Right lung (tissue), 2 donors: ENCODE measurements at regions not wholly inside any gene's neighbourhood (a gene's known extent, or its start where the extent isn't known, plus 50 kb on each side); places are given as distances from the start of the nearest gene placed in this dataset.
A peak's percentile ranks its signal among the peaks of the same experiment; 100 is the strongest.

Source experiments
- DNase-seq, 2 donors: peaks; one replicate each; pipeline ENCODE4 v3.0.0-alpha.2; 2013

DNA sequence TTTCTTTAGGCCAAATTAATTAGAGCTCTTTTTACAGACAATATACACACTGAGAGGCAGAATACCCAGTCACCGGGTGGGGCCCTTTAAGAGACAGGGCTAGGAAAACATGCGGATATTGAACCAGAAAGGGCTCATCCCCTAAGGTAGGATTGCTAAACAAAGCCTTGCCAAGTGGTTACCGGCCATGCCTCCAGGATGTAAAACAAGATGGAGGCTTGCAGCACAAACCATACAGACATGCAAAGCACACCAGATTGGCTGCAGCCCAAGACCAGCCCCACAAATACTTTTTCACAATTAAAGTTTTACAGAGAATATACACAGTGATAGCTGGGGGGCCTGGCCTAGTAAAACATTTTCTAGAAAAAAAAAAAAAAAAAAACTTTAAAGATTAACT lies 210.0 kb downstream of the KLHL4 start:
- no peak for DNase-seq

- no peak for DNase-seq
These were observed 210.4 kb downstream of the KLHL4 start for GRCh38 chrX:87728024-87728423.

- no peak for DNase-seq
These were observed 210.9 kb downstream of the KLHL4 start for GRCh38 chrX:87728459-87728858.

DNA sequence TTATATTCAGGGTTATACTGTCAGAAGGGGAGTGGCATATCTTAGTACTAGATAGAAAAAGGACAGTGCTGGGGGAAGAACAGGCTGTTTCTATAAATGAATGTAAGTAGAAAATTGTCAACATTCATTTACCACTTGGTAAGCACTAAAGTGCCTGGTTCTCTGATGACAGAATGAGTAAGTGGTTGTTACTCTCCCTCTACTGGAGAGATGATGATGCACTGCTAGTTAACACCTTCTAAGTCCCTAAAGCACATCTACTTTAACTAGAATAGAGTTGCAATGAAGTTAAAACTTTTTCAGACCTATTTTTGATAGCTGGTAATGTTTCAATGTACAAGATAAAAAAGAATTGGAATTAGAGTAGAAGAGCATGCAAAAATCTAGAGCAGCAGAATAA lies 214.5 kb downstream of the KLHL4 start:
- DNase-seq: no peak

GRCh38 chrX:87736576-87736975 lies 219.0 kb downstream of the KLHL4 start:
- DNase-seq: no peak

GRCh38 chrX:87744391-87744790 lies 226.8 kb downstream of the KLHL4 start:
- DNase-seq: no peak

DNA sequence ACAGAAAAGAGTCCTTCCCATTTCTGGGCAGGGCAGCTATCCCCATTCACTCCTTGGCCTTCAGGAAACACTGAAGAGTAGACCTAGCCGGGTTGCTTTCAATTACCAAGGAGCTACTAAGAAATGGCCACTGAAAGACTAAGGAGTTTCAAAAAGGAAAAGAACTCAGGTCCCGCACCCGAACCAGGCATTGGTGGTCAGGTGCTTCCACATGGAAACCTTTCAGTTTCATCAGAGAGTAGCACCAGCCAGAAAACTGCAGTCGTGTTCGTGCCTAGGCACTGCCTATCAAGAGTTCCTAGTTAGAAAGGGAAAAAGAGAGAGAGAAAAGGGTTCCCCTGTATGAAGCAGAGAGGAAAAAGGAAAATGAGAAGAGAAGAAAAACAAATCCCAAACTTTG lies 237.9 kb downstream of the KLHL4 start:
- DNase-seq: no peak

DNA sequence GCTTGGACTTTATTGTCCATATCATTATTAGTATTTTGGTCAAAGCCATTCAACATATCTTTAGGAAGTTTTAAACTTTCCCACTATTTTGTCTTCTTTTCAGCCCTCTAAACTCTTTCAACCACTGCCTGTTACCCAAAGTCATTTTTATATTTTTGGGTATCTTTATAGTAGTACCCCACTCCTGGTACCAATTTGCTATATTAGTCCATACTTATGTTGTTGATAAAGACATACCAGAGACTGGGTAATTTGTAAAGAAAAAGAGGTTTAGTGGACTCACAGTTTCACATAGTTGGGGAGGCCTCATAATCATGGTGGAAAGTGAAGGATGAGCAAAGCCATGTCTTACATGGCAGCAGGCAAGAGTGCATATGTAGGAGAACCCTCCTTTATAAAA lies 271.4 kb downstream of the KLHL4 start:
- no peak for DNase-seq

DNA sequence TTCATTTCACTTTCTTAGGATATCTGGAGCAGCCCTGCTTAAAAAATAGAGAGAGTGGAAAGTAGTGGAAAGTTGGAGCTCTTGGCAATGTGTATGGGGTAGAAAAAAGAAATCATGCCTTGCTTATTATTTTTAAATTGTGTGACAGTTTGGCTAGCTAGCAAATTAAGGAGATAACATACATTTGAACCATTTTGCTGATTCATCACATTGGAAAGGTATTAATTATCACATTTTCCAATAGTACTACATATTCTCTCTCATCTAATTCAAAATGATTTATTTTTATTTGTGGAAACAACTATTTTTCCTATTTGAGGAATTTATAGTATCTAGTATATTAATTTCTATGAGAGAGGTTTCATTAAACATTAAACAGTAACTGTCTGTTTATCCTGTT lies 280.4 kb downstream of the KLHL4 start:
- no peak for DNase-seq

GRCh38 chrX:87805829-87806490 lies 288.4 kb downstream of the KLHL4 start:
- DNase-seq: no peak

GRCh38 chrX:87808576-87809243 lies 291.1 kb downstream of the KLHL4 start:
- no peak for DNase-seq

- no peak for DNase-seq
These were observed 296.0 kb downstream of the KLHL4 start for GRCh38 chrX:87813566-87813965.

- no peak for DNase-seq
These were observed 329.4 kb downstream of the KLHL4 start for GRCh38 chrX:87846956-87847355.

- peak; percentile 3 to 4 for DNase-seq
These were observed 355.8 kb downstream of the KLHL4 start for GRCh38 chrX:87873347-87873941.

DNA sequence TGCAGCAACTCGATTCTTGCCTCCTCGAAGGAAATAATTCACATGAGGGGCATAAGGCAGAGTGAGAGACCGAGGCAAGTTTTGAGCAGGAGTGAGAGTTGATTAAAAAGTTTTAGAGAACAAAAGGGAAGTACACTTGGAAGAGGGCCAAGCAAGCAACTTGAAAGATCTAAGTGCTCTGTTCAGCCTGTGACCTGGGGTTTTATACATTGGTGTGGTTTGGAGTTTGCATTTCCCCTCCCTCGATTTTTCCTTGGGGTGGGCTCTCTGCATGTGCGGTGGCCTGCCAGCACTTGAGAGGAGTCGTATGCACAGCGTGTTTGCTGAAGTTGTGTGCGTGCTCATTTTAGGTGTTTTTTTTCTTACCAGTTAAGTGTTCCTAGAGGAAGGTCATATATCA lies 356.4 kb downstream of the KLHL4 start:
- DNase-seq: peak; percentile 20 to 23

GRCh38 chrX:87878926-87879325 lies 361.3 kb downstream of the KLHL4 start:
- DNase-seq: no peak

GRCh38 chrX:87890437-87890836 lies 372.8 kb downstream of the KLHL4 start:
- no peak for DNase-seq

- no peak for DNase-seq
These were observed 377.8 kb downstream of the KLHL4 start for GRCh38 chrX:87895421-87895820.

GRCh38 chrX:87896057-87896456 lies 378.5 kb downstream of the KLHL4 start:
- no peak for DNase-seq

- no peak for DNase-seq
These were observed 382.8 kb downstream of the KLHL4 start for GRCh38 chrX:87900320-87900908.

DNA sequence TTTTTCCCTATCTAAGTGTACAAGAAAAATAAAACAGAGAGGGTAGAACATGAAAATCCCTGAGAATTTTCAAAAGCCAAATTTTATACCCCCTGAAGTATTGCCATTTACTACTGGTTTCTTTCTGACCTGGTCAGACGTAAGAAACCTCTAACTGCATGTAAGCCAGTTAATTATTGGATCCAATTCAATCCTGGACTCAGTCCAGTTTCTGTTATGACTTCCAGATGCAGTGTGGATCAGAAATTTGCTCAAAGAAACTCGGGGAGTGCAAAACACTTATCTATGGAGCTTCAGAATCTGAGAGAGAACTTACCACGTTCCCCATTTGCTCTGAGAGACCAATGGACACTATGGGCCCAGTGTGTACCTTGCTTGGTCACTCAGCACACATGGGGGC lies 383.5 kb downstream of the KLHL4 start:
- DNase-seq: peak in 1 of 2 donors; percentile 0

DNA sequence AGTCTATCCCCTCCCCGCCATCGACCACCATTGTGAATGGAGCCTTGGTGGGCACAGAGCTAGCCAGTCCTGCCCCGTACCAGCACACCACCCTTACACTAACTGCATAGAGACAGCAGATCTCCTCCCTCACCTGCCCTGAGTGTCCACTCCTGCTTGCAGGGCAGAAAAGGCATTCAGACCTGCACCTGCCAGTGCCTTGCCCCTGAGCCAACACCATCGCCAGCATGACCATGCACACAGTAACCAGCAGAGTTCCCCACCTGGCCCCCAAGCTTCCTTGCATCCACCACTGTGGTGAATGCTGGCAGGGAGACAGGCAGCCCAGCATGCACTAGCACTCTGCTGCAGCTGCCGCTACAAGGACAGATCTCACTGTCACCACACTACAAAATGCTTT lies 397.1 kb downstream of the KLHL4 start:
- no peak for DNase-seq

- no peak for DNase-seq
These were observed 407.0 kb downstream of the KLHL4 start for GRCh38 chrX:87924619-87925018.
